GM10266 (cell line): ENCODE measurements at regions not wholly inside any gene's neighbourhood (a gene's known extent, or its start where the extent isn't known, plus 50 kb on each side); places are given as distances from the start of the nearest gene placed in this dataset.

Experiments
- DNase-seq: peaks from one replicate; pipeline ENCODE4 v3.0.0; 2012; ENCODE audit errors: extremely low spot score
- CTCF ChIP-seq: IDR thresholded peaks from 2 replicates; pipeline ENCODE4 v1.5.1; 2012; ENCODE audit warnings: mild to moderate bottlenecking, low read depth; ENCODE audit not compliant: control insufficient read depth, insufficient read depth; ENCODE audit errors: missing control alignments

- DNase-seq: no peak
- no peak for TF ChIP-seq CTCF
Observed at GRCh38 chr15:94834000-94834399, 602.6 kb downstream of the MCTP2 start.

GRCh38 chr15:94834494-94834893 is 603.1 kb downstream of the MCTP2 start:
- no peak for DNase-seq

DNA sequence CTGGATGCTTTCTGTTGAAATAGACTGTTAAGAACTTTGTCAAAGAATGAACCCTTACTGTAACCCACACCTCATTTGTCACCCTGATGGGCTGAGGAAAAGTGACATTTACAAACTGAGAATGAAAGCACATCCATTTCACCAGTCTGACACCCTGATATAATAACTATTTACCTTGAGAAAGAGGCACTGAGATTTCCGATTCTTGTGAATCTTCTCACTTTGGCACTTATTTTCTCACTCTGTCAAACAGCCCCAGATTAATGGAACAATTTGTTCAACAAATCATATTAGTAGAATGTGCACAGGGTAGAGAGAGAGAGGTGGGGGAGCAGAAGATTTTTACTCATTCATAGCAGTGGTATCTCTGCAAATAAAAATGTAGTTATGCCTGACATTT is 606.9 kb downstream of the MCTP2 start:
- no peak for DNase-seq
- no peak for TF ChIP-seq CTCF

More at GRCh38 chr15:94834494-94834893, 603.1 kb downstream of the MCTP2 start:
- TF ChIP-seq CTCF: no peak

DNA sequence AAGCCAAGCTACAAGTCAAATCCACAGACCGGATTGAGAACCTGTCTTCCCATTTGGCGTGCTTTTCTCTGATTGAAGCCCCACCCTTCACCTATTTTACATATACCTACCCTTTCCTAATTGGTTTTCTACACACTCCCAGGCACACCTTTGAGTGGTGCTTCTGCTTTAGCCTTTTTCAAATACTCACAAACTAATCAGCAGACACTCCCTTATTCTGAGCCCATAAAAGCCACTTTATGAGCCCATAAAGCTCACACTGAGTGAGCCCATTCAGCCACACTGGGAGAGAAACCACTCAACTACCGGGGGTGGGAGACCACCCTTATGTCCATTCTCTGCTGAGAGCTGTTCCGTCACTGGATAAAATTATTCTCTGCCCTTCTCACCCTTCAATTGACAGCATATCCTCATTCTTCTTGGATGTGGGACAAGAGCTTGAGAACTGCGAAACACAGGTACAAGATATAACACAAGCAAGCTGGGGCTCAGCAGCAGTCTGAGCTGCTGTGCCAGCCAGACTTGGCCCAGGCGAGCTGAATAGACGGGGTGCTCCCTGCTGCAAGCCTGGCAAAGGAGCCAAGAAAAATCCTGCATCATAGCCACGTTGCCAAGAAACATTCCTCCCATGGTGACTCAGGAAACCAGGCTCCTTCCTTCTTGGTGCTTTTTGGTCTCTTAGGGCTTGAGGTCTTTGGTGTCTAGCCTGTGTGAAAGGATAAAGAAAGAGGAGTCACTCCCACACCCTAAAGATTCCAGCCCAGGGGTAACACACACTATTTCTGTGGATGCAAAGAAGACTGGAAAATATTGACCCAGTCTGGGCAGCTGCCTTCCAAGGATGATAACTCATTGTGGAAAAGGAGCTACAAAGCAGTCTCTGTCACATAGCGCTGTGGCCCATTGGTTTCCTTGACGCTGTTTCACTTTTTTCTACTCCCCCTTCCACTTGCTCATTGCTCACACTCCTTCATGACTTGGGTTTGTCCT is 609.7 kb downstream of the MCTP2 start:
- DNase-seq: no peak
- no peak for TF ChIP-seq CTCF

DNA sequence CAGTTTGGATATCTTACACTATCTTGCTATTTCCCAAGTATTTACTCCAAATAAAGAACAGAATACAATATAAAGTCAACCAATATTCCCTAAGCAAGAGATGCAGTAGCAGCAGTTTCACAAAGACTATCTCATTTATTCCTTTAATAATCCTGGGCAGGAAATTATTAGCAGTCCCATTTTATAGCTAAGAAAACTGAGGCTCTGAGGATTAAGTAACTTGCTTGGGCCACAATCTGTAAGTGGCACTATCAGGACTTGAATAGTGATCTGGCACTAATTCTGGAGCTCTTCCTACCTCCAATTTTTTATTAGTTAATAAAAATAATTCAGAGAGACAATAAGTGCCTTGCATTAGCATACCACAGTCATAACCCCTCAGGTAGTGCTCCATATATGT is 611.7 kb downstream of the MCTP2 start:
- DNase-seq: no peak
- no peak for TF ChIP-seq CTCF

DNA sequence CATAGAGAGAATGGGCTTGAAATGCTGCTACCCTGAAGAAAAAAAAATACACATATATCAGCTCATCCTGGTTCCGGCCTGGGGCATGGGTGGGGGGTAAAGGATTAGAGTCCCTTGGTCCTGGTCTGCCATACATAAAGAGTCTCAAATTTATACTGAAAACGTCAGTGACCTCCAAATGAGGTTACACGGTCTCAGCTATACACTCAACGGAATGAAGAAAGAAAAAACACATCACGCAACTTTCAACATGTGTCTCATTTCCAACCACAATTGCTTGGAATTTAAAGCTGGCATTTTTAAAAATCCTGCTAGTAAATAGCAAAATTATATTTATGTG is 612.8 kb downstream of the MCTP2 start:
- no peak for TF ChIP-seq CTCF
- no peak for DNase-seq
